ENCODE measurements at regions not wholly inside any gene's neighbourhood (a gene's known extent, or its start where the extent isn't known, plus 50 kb on each side); places are given as distances from the start of the nearest gene placed in this dataset.

GRCh38 chr13:95447814-95448213 lies 104.7 kb upstream of the CLDN10 start:
- DNase-seq (ENCODE audit: low read depth in 2 of 2), result no peak

- DNase-seq (ENCODE audit: low read depth in 2 of 2), result no peak
Measured at GRCh38 chr13:95451656-95452055, 100.9 kb upstream of the CLDN10 start.

GRCh38 chr13:95452375-95452774 lies 100.1 kb upstream of the CLDN10 start:
- no peak for DNase-seq (ENCODE audit: low read depth in 2 of 2)

GRCh38 chr13:95455782-95456181 lies 96.7 kb upstream of the CLDN10 start:
- DNase-seq (ENCODE audit: low read depth in 2 of 2), result no peak

GRCh38 chr13:95456815-95457214 lies 95.7 kb upstream of the CLDN10 start:
- DNase-seq (ENCODE audit: low read depth in 2 of 2), result no peak

GRCh38 chr13:95457294-95457693 lies 95.2 kb upstream of the CLDN10 start:
- no peak for DNase-seq (ENCODE audit: low read depth in 2 of 2)

GRCh38 chr13:95462801-95463200 lies 89.7 kb upstream of the CLDN10 start:
- DNase-seq (ENCODE audit: low read depth in 2 of 2), result no peak

- DNase-seq (ENCODE audit: low read depth in 2 of 2), result no peak
Measured at GRCh38 chr13:95463531-95463930, 89.0 kb upstream of the CLDN10 start.

- no peak for DNase-seq (ENCODE audit: low read depth in 2 of 2)
Measured at GRCh38 chr13:95470574-95471366, 81.8 kb upstream of the CLDN10 start.

- no peak for DNase-seq (ENCODE audit: low read depth in 2 of 2)
Measured at GRCh38 chr13:95471960-95472359, 80.6 kb upstream of the CLDN10 start.

- DNase-seq (ENCODE audit: low read depth in 2 of 2), result no peak
Measured at GRCh38 chr13:95474992-95475391, 77.5 kb upstream of the CLDN10 start.

- DNase-seq (ENCODE audit: low read depth in 2 of 2), result no peak
Measured at GRCh38 chr13:95477187-95477586, 75.3 kb upstream of the CLDN10 start.

GRCh38 chr13:95479731-95480130 lies 72.8 kb upstream of the CLDN10 start:
- DNase-seq (ENCODE audit: low read depth in 2 of 2), result no peak

GRCh38 chr13:95480131-95480545 lies 72.4 kb upstream of the CLDN10 start:
- DNase-seq (ENCODE audit: low read depth in 2 of 2), result no peak

- DNase-seq (ENCODE audit: low read depth in 2 of 2), result no peak
Measured at GRCh38 chr13:95480791-95481780, 71.4 kb upstream of the CLDN10 start.

- DNase-seq (ENCODE audit: low read depth in 2 of 2), result no peak
Measured at GRCh38 chr13:95484052-95484451, 68.5 kb upstream of the CLDN10 start.

- DNase-seq (ENCODE audit: low read depth in 2 of 2), result no peak
Measured at GRCh38 chr13:95485045-95485517, 67.4 kb upstream of the CLDN10 start.

- DNase-seq (ENCODE audit: low read depth in 2 of 2), result no peak
Measured at GRCh38 chr13:95485518-95486144, 66.9 kb upstream of the CLDN10 start.

- DNase-seq (ENCODE audit: low read depth in 2 of 2), result no peak
Measured at GRCh38 chr13:95492044-95492801, 60.3 kb upstream of the CLDN10 start.

GRCh38 chr13:95494082-95494681 lies 58.3 kb upstream of the CLDN10 start:
- no peak for DNase-seq (ENCODE audit: low read depth in 2 of 2)

- no peak for DNase-seq (ENCODE audit: low read depth in 2 of 2)
Measured at GRCh38 chr13:95496485-95496884, 56.0 kb upstream of the CLDN10 start.
